Fibroblast of the aortic adventitia (primary cell): ENCODE measurements at regions not wholly inside any gene's neighbourhood (a gene's known extent, or its start where the extent isn't known, plus 50 kb on each side); places are given as distances from the start of the nearest gene placed in this dataset.

Experiments
- DNase-seq: peaks from one replicate; pipeline ENCODE4 v3.0.0-alpha.2; 2010; ENCODE audit warnings: low read depth
- H3K4me3 ChIP-seq: 2 replicates; pipeline ENCODE4 v1.5.1; 2011; ENCODE audit warnings: low read depth, mild to moderate bottlenecking, control low read depth, low read length, moderate library complexity
- TF ChIP-seq, protein P1 (sequence below): IDR thresholded peaks from 2 replicates; pipeline ENCODE4 v1.5.1; 2011; ENCODE audit warnings: mild to moderate bottlenecking, low read length, control low read depth, inconsistent platforms; ENCODE audit not compliant: insufficient read depth

- TF ChIP-seq, protein P1, sequence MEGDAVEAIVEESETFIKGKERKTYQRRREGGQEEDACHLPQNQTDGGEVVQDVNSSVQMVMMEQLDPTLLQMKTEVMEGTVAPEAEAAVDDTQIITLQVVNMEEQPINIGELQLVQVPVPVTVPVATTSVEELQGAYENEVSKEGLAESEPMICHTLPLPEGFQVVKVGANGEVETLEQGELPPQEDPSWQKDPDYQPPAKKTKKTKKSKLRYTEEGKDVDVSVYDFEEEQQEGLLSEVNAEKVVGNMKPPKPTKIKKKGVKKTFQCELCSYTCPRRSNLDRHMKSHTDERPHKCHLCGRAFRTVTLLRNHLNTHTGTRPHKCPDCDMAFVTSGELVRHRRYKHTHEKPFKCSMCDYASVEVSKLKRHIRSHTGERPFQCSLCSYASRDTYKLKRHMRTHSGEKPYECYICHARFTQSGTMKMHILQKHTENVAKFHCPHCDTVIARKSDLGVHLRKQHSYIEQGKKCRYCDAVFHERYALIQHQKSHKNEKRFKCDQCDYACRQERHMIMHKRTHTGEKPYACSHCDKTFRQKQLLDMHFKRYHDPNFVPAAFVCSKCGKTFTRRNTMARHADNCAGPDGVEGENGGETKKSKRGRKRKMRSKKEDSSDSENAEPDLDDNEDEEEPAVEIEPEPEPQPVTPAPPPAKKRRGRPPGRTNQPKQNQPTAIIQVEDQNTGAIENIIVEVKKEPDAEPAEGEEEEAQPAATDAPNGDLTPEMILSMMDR: no peak
- H3K4me3 ChIP-seq: no peak overlapping the region
- no peak for DNase-seq
These were observed 660.2 kb downstream of the EPHA7 start for GRCh38 chr6:92759178-92759577.

- no peak for DNase-seq
- TF ChIP-seq, protein P1: no peak
- H3K4me3 ChIP-seq: no peak overlapping the region
These were observed 661.4 kb downstream of the EPHA7 start for GRCh38 chr6:92757925-92758324.

GRCh38 chr6:92756912-92757311 lies 662.4 kb downstream of the EPHA7 start:
- TF ChIP-seq, protein P1: no peak
- no peak for DNase-seq

DNA sequence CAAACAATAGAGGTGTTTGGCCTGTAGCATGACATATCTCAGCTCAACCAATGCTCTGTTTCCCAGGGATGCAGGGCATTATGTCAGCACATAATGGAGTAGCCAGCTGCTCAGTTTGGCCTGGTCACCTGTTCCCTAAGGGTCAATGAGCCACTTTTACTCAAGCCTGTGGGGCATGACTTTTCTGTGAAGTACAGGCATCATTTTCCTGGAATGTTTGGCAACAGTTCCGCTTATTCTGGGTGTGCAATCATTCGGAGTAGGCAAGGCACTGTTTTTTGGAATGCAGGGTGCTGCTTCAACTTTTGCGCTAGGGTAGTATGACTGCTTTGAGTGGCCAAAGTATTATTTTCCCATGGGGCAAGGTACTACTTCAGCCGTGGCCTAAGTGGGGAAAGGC lies 665.4 kb downstream of the EPHA7 start:
- TF ChIP-seq, protein P1: no peak
- DNase-seq: no peak
- no peak overlapping the region for H3K4me3 ChIP-seq

More at GRCh38 chr6:92756912-92757311, 662.4 kb downstream of the EPHA7 start:
- no peak overlapping the region for H3K4me3 ChIP-seq

DNA sequence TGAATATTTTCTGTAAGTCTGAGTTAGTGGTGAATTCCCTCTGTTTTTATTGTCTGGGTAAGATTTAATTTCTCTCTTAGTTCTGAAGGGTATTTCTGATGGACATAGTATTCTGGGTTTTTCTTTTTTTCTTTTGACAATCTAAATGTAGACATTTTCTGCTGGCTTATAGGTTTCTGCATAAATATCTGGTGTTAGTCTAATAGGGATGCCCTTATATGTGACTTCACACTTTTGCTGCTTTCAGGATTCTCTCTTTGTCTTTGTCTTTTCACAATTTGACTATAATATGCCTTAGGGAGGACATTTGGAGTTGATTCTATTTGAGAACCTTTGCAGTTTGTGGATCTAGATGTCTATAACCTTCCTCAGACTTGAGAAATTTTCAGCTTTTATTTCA lies 667.2 kb downstream of the EPHA7 start:
- no peak overlapping the region for H3K4me3 ChIP-seq
- TF ChIP-seq, protein P1: no peak
- DNase-seq: no peak

GRCh38 chr6:92748131-92748530 lies 671.2 kb downstream of the EPHA7 start:
- TF ChIP-seq, protein P1: no peak

GRCh38 chr6:92737983-92738382 lies 681.4 kb downstream of the EPHA7 start:
- no peak overlapping the region for H3K4me3 ChIP-seq
- TF ChIP-seq, protein P1: no peak
- DNase-seq: no peak

More at GRCh38 chr6:92748131-92748530, 671.2 kb downstream of the EPHA7 start:
- DNase-seq: no peak
- H3K4me3 ChIP-seq: no peak overlapping the region
